ENCODE measurements at regions not wholly inside any gene's neighbourhood (a gene's known extent, or its start where the extent isn't known, plus 50 kb on each side); places are given as distances from the start of the nearest gene placed in this dataset.
"Not testable (repeated sequence)": the region's sequence is repeated elsewhere in the genome, so short reads cannot be mapped to it uniquely, and the experiment has no call there.

DNA sequence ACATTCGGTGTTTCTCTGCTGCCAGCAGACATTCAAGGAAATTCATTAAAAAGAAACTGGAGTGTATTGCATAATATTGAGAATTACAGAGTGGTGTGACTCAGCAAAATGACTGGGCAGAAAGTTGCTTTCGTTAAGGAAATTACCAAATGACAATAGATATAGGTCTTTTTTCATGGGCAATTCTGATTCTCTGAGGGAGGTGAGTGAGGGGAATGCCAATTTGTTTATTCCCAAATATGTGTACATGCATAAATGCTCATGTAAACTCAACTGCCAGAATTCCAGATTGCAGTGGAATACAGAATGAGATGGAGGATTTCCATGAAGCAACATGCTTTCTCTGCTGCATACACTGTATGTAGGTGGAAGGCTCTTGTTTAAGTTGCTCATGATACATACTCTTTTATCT lies 1730.1 kb downstream of the SLITRK5 start:
- DNase-seq = no peak

DNA sequence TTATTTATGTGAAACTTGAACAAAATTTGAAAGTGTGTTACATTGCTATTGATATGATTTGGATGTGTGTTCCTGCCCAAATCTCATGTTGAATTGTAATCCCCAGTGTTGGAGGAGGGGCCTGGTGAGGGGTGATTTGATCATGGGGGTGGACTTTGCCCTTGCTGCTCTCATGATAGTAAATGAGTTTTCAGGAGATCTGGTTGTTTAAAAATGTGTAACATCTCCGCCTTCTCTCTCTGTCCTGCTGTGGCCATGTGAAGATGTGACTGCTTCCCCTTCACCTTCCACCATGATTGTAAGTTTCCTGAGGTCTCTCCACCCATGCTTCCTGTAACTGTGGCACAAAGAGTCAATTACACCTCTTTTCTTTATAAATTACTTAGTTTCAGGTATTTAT lies 1731.0 kb downstream of the SLITRK5 start:
- no peak for DNase-seq

DNA sequence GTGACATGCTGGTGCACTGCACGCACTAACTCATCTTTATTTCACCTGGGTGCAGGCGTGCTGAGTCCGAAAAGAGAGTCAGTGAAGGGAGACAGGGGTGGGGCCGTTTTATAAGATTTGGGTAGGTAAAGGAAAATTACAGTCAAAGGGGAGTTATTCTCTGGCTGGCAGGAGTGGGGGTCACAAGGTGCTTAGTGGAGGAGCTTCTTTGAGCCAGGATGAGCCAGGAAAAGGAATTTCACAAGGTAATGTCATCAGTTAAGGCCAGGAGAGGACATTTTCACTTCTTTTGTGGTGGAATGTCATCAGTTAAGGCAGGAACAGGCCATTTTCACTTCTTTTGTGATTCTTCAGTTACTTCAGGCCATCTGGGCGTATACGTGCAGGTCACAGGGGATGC lies 1734.9 kb downstream of the SLITRK5 start:
- not testable (repeated sequence) for DNase-seq

DNA sequence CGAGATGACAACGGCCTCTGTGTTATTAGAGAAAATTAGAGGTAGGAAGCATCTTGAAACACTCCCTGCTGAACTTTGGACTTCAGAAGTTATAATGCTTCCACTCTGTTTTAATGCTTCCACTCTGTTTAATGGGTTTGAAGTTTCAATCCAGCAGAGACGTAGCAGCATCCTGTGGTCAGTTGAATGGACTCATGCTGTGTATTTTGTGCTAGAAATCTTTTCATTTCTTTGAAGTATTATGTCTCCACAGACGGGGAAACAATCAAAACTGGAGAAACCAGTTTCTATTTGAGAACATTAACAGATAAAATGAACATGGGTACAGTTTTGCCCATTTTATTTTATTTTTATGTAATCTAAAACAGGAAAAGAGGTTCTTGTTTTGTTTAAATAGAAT lies 1736.2 kb downstream of the SLITRK5 start:
- no peak for DNase-seq

DNA sequence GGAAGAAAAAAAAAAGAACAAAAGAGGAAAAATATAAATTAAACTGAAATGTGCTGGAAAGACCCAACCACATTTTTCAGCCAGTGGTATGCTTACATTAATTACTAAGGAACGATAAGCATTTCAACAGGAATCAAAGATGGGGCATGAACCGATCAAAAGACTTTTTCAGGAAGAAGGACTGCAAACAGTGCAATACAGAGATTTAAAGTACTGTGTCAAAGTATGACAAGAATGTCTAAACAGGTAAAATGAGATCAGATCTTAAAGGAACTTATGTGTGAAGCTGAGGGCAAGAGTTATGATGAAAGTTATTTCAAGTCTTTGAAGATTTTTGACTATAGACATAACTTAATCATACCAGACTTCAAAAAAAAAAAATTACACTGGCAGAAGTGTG lies 1761.8 kb downstream of the SLITRK5 start:
- DNase-seq = no peak

DNA sequence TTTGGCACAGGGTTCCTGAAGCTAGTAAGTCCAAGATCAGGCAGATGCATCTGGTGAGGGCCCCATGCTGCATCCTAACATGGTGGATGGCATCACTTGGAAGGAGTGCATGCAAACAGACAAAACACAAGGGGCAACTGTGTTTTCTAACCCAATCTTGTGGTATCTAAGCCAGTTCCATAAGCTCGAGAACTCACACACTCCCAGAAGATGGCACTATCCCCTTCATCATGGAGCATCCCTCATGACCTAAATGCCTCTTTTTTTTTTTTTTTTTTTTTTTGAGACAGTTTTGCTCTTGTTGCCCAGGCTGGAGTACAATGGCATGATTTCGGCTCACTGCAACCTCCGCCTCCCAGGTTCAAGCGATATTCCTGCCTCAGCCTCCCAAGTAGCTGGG lies 1763.5 kb downstream of the SLITRK5 start:
- DNase-seq = not testable (repeated sequence)

DNA sequence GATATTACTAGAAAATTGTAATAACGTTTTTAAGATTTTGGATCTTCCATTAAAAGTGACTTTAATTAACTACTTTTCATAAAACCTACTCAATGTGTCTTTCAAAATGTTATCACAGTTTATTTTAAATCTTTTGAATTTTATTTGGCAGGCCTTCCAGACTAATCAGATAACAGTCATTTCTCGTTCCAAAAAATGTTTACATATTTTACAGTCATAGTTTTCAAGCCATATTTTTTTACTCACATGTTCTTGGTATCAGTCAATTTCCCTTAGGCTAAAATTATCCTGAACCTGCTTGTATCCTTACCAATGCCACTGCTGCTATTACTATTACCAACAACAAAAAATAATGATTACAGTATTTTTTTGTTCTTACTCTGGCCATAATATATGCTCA lies 1783.5 kb downstream of the SLITRK5 start:
- no peak for DNase-seq

GRCh38 chr13:89455225-89455624 lies 1784.1 kb downstream of the SLITRK5 start:
- DNase-seq = no peak

GRCh38 chr13:89455741-89456140 lies 1784.6 kb downstream of the SLITRK5 start:
- no peak for DNase-seq

- no peak for DNase-seq
Measured at GRCh38 chr13:89457977-89458376, 1786.8 kb downstream of the SLITRK5 start.

GRCh38 chr13:89458456-89458855 lies 1787.3 kb downstream of the SLITRK5 start:
- DNase-seq = no peak

DNA sequence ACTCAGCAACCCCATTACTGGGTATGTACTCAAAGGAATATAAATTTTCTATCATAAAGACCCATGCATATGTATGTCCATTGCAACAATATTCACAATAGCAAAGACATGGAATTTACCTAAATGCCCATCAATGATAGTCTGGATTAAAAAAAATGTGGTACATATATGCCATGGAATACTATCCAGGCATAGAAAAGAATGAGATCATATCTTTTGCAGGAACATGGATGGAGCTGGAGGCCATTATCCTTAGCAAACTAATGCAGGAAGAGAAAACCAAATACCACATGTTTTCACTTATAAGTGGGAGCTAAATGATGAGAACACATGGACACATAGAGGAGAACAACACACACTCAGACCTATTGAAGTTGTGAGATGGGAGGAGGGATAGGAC lies 1789.7 kb downstream of the SLITRK5 start:
- not testable (repeated sequence) for DNase-seq

DNA sequence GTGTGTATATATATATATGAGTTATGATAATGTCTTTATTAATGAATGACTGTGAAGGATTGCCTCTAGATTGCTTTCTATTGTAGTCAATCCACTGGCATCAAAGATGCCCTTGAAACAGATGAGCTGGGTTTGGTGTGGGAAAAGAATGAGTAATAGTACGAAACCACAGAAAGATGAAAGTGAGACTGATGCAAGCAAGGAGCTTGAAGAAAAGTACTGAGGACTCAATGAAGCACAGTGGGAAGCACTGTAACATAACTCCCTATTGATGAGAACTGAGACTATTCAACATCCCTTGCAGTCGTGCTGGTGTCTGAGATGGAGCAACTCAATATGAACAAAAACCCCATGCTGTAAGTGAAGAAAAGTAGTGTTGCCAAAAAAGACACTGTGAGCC lies 1794.2 kb downstream of the SLITRK5 start:
- DNase-seq = no peak

GRCh38 chr13:89468081-89468480 lies 1796.9 kb downstream of the SLITRK5 start:
- no peak for DNase-seq

DNA sequence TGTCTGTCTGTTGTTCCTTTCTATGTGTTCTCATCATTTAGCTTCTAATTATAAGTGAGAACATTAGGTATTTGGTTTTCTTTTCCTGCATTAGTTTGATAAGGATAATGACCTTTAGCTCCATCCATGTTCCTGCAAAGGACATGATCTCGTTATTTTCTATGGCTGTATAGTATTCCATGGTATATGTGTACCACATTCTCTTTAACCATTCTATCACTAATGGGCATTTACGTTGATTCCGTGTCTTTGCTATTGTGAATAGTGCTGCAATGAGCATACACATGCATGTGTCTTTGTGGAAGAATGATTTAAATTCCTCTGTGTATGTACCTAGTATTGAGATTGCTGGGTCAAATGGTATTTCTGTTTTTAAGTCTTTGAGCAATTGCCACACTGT lies 1799.7 kb downstream of the SLITRK5 start:
- no peak for DNase-seq

DNA sequence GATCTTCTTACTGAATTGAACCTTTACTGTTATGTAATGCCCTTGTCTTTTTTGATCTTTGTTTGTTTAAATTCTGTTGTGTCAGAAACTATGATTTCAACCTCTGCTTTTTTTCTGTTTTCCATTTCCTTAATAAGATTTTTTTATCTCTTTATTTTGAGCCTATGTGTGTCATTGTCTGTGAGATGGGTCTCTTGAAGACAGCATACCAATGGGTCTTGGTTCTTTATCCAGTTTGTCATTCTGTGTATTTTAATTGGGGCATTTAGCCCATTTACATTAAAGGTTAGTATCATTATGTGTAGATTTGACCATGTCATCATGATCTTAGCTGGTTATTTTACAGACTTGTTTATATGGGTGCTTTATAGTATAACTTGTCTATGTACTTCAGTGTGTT lies 1803.3 kb downstream of the SLITRK5 start:
- DNase-seq = no peak

GRCh38 chr13:89486065-89486464 lies 1814.9 kb downstream of the SLITRK5 start:
- DNase-seq = no peak

DNA sequence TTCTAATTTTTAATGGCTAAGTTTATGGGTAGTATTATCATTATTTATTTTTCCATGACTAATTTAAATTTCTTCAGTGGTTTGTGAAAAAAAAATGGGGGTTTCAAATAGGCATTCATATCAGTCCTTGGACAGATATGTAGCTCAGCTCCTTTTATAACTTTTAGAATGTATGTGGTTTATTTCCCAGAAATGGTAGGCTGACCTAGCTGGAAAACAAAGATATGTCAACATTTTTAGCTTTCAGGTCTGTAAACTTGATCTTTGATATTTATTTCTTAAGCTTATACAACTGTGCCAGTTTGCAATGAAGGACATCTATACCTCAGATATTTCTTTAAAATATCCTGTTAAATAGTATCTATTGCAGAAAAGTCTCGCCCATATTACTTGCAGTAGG lies 1815.5 kb downstream of the SLITRK5 start:
- DNase-seq = no peak

- DNase-seq = no peak
Measured at GRCh38 chr13:89490661-89491060, 1819.5 kb downstream of the SLITRK5 start.

DNA sequence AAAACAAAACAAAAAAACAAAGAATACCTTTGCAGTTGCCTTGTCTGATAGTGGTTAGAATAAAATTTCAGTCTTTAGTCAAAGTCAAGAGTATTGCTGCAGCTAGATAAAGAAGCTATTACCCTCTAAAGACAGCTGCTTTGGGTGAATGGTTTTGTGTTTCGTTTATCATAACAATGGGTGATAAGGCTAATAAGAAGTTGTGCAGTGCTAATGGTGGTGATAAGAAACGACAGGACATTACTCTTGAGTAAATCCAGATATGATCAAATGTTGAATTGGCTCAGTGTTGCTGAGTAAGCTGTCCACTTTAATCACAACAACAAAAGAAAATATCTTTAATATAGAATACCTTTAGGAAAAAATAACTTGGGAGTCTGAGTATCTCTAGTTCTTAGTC lies 1825.3 kb downstream of the SLITRK5 start:
- no peak for DNase-seq

- no peak for DNase-seq
Measured at GRCh38 chr13:89497658-89498057, 1826.5 kb downstream of the SLITRK5 start.

GRCh38 chr13:89502286-89502685 lies 1831.1 kb downstream of the SLITRK5 start:
- no peak for DNase-seq

GRCh38 chr13:89514534-89515312 lies 1832.8 kb upstream of the MIR17HG start:
- no peak for DNase-seq

DNA sequence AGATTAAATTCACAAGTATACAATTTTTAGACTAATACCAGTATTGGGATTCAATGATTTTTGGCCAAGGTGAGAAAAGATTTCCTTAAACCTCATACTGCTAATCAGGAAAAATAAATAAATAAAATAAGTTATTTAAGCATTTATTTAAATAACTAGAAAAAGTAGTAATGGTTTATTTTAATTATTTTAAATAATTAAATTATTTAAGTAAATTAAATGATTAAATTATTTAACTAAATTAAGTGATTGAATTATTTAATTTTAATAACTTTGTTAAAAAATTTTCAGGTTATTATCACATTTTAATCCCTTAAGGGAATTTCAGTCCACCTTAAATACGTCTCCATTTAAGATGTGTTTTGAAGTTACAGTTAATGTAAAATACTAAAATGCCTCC lies 1831.5 kb upstream of the MIR17HG start:
- no peak for DNase-seq

All from CD4-positive, alpha-beta T cell treated with Interleukin-21 for 1 hour (primary cell).